Activated T-helper 2 cell treated with anti-CD3 and anti-CD28 coated beads, Interferon-gamma antibody, Interleukin-2, Interleukin-4, amounts not matched to agents 10 μg/mL and 5 μg/mL and 100 μg/mL, durations not matched to agents 14 hours and 24 hours and 36 hours (primary cell): ENCODE measurements at regions not wholly inside any gene's neighbourhood (a gene's known extent, or its start where the extent isn't known, plus 50 kb on each side); places are given as distances from the start of the nearest gene placed in this dataset.

ENCODE experiments used
- DNase-seq: peaks from one replicate; pipeline ENCODE4 v3.0.0; 2021; ENCODE audit warnings: low spot score
- H3K27ac Mint-ChIP-seq: one replicate; pipeline ENCODE4 v1.8.0; 2021; ENCODE audit warnings: mixed read lengths
- H3K27me3 Mint-ChIP-seq: one replicate; pipeline ENCODE4 v1.8.0; 2021; ENCODE audit warnings: low read depth, mixed read lengths
- H3K36me3 Mint-ChIP-seq: one replicate; pipeline ENCODE4 v1.8.0; 2021; ENCODE audit warnings: low read depth, mixed read lengths
- H3K4me1 Mint-ChIP-seq: one replicate; pipeline ENCODE4 v1.8.0; 2021; ENCODE audit warnings: low read depth, mixed read lengths
- H3K4me3 Mint-ChIP-seq: one replicate; pipeline ENCODE4 v1.8.0; 2021; ENCODE audit warnings: low read depth, mild to moderate bottlenecking, moderate library complexity, mixed read lengths
- H3K9me3 Mint-ChIP-seq: one replicate; pipeline ENCODE4 v1.8.0; 2021; ENCODE audit warnings: mixed read lengths
- intact Hi-C: fragments of 100-400 bp; cut with micrococcal nuclease; formaldehyde crosslinking; loops from one replicate; pipeline ENCODE4 v1.15.1; 2023

DNA sequence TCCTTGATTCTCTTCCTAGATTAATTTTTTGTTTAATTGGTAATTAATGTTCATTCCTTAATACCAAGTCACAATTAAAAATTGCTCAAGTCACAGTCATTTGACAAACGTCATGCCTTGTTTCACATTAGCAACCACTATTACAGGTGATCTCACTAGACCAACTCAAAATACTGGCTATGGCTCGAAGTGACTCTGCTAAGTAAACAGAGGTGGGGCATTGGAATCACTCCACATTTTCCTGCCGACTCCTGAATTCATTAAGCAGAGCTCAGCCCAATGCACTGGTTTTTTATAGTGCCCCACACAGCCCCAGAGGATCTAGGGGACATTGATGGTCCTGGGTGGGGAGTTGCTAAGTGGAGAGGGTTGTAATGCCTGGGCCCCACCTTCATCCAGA is 201.2 kb upstream of the NSMCE3 start:
- intact Hi-C loops = no loop called here
- Mint-ChIP-seq H3K9me3 (no peaks in the 10 kb centered on the region), H3K4me3 (no peak overlapping the region), H3K36me3 (no peaks in the 10 kb centered on the region), H3K27ac (no peak overlapping the region), H3K27me3 (no peaks in the 10 kb centered on the region), H3K4me1 (no peaks in the 10 kb centered on the region)
- no peak for DNase-seq

DNA sequence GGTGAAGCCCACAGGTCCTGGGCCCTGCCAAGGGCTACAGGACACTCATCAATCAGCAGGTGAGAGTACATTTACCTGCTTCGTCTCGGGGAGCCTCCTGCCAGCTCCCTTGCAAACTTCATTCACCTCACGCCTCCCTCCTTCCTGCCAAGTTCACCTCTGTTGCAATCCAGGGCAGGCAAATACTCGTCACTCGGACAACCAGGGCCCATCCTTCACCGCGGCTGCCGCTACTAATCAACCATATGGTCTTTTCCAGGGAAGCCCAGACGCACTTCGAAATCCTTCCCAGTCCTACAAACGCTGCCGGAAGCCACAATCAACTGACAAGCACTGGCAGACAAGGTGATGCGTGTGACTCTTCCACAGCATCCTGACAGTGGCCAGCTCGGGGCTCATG is 200.7 kb upstream of the NSMCE3 start:
- no peak overlapping the region for H3K4me3 Mint-ChIP-seq
- intact Hi-C loops = no loop called here
- no peak overlapping the region for H3K27ac Mint-ChIP-seq
- H3K36me3 Mint-ChIP-seq = no peaks in the 10 kb centered on the region
- DNase-seq = no peak
- H3K9me3 Mint-ChIP-seq = no peaks in the 10 kb centered on the region
- no peaks in the 10 kb centered on the region for H3K4me1 Mint-ChIP-seq
- H3K27me3 Mint-ChIP-seq = no peaks in the 10 kb centered on the region

DNA sequence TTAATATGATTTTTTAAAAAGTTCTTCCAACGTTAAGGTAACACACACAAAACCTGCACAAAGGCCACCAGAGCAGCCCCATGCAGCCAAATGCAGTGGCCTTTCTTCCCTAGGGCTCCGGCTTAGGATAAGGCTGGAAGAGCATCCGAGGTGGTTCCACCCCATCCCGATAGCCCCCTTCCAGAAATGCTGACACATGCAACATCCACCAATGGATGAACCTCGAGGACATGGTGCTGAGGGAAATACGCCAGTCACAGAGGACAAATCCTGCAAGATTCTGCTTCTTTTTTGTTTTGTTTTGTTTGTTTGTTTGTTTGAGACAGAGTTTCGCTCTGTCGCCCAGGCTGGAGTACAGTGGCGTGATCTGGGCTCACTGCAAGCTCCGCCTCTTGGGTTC is 199.3 kb upstream of the NSMCE3 start:
- intact Hi-C loops = no loop called here

DNA sequence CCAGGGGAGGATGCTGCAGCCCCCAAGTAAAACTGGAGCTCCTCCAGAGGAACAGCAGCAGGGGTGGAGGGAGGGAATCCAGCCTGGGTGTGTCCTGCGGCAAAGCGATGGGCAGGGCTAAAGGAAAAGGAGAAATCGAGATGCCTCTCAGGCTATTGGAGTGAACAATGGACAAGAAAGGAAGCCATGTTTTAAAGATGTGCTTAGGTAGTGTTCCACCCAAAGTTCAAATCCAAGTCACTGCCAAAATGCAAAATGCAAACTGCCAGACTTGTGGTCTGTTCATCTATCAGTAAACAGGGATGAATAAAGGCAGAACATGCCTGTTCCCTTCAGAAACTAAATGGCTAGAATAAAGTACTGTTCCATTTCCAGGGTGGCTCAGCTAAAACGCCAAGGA is 197.5 kb upstream of the NSMCE3 start:
- no peak overlapping the region for H3K27ac Mint-ChIP-seq
- intact Hi-C loops = no loop called here
- H3K36me3 Mint-ChIP-seq = no peaks in the 10 kb centered on the region
- no peaks in the 10 kb centered on the region for H3K4me1 Mint-ChIP-seq
- no peaks in the 10 kb centered on the region for H3K27me3 Mint-ChIP-seq
- no peaks in the 10 kb centered on the region for H3K9me3 Mint-ChIP-seq
- no peak overlapping the region for H3K4me3 Mint-ChIP-seq
- no peak for DNase-seq

More for the DNA sequence above, 199.3 kb upstream of the NSMCE3 start:
- no peak for DNase-seq
- H3K27ac Mint-ChIP-seq = no peak overlapping the region
- H3K9me3 Mint-ChIP-seq = no peaks in the 10 kb centered on the region
- H3K27me3 Mint-ChIP-seq = no peaks in the 10 kb centered on the region
- H3K36me3 Mint-ChIP-seq = no peaks in the 10 kb centered on the region
- no peak overlapping the region for H3K4me3 Mint-ChIP-seq
- H3K4me1 Mint-ChIP-seq = no peaks in the 10 kb centered on the region

DNA sequence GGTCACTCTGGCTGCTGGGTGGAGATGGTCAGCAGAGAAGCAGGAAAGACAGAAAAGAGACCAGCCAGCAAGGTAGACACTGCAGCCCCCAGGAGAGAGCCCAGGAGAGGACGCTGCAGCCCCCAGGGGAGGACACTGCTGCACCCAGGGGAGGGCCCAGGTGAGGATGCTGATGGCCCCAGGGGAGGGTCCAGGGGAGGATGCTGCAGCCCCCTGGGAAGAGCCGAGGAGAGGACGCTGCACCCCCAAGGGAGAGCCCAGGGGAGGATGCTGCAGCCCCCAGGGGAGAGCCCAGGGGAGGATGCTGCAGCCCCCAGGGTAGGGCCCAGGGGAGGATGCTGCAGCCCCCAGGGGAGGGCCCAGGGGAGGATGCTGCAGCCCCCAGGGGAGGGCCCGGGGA is 196.7 kb upstream of the NSMCE3 start:
- Mint-ChIP-seq H3K36me3 (no peaks in the 10 kb centered on the region), H3K27me3 (no peaks in the 10 kb centered on the region), H3K4me3 (no peak overlapping the region), H3K4me1 (no peaks in the 10 kb centered on the region), H3K27ac (no peak overlapping the region), H3K9me3 (no peaks in the 10 kb centered on the region)
- intact Hi-C loops = no loop called here
- no peak for DNase-seq

DNA sequence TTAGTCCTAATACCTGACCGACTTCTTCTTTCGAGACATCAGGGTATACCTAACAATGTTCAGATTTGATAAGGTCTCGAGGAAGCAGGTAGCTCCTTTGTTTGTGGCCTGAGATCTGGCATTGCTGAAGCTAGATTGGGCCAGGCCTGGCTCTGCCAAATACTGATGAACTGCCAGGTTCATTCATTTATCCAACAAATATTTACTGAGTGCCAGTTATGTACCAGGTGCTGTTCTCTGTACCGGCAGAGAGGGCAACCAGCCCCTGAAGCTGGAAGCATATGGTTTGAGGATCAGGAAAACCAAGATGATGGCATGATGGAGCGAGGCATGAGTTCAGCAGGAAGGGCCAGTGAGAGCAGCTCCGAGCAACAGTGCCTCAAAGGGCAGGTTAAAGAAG is 196.2 kb upstream of the NSMCE3 start:
- no peak overlapping the region for H3K4me3 Mint-ChIP-seq
- H3K4me1 Mint-ChIP-seq = no peaks in the 10 kb centered on the region
- H3K27me3 Mint-ChIP-seq = no peaks in the 10 kb centered on the region
- H3K27ac Mint-ChIP-seq = no peak overlapping the region
- DNase-seq = no peak
- H3K9me3 Mint-ChIP-seq = no peaks in the 10 kb centered on the region
- H3K36me3 Mint-ChIP-seq = no peaks in the 10 kb centered on the region
- intact Hi-C loops = no loop called here

DNA sequence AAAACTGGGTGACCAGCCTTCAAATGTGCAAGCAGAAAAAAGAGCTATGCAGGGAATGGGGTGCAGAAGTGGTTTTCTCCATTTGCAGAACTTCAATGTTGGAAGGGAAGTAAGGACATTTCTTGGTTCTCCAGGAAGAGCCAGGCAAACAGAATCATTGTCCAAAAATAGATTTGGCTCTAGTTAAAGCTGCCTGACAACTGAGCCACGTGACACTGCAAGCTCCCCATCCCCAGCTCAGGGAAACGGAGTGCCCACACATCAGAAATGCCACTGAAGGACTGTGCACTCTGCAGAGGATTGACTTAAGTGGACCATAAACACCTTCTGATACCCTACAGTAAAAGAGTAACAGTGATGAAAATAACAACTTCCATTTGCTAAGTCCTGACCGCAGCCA is 195.6 kb upstream of the NSMCE3 start:
- no peaks in the 10 kb centered on the region for H3K36me3 Mint-ChIP-seq
- H3K27me3 Mint-ChIP-seq = no peaks in the 10 kb centered on the region
- no peak overlapping the region for H3K27ac Mint-ChIP-seq
- no peaks in the 10 kb centered on the region for H3K9me3 Mint-ChIP-seq
- H3K4me1 Mint-ChIP-seq = no peaks in the 10 kb centered on the region
- DNase-seq = no peak
- intact Hi-C loops = no loop called here
- H3K4me3 Mint-ChIP-seq = no peak overlapping the region

DNA sequence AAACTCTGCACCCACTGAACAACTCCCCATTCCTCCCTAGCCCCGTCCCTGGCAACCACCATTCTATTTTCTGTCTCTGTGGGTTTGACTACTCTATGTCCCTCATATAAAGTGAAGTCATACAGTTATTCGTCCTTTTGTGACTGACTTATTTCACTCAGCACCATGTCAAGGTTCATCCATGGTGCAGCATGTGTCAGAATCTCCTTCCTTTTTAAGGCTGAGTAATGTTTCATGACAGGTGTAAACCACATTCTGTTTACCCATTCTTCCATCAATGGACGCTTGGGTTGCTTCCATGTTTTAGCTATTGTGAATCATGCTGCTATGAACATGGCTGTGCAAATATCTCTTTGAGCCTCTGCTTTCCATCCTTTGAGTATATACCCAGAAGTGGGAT is 192.3 kb upstream of the NSMCE3 start:
- Mint-ChIP-seq H3K36me3 (no peaks in the 10 kb centered on the region), H3K9me3 (no peaks in the 10 kb centered on the region), H3K4me3 (no peak overlapping the region), H3K27me3 (no peaks in the 10 kb centered on the region), H3K4me1 (no peaks in the 10 kb centered on the region), H3K27ac (no peak overlapping the region)
- intact Hi-C loops = no loop called here
- DNase-seq = no peak

DNA sequence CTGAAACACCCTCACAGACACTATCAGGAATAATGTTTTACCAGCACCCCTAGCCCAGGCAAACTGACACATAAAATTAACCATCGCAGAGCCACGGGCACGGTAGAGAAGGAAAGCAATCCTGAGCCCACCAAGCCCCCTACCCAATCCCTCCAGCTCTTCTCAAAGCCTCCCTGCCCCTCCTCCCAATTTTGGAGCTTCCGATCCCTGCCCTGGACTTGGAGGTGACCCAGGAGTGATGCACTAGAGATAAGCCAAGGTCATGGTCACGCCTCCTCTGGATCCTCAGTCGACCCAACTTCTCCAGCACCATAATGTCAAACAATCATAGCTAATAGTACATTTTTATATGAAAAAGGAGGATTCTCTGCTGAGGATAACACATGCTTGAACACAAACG is 188.7 kb upstream of the NSMCE3 start:
- Mint-ChIP-seq H3K36me3 (no peaks in the 10 kb centered on the region), H3K4me3 (no peak overlapping the region)

DNA sequence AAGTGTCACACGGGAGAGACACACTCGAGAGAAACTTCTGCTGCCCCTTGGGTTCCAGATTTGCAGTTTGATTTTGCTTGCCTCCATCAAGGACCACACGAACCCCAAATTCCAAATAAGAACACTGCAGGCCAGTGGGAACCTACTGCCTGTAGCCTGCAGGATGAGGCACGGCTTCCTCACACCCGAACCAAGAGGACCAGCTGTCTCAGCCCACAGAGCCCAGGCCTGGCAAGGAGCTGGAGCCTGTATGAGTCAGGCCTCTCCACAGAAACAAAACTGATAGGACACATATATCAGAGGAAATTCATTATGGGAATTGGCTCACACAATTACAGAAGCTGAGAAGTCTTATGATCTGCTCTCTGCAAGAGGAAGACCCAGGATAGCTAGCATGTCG is 188.1 kb upstream of the NSMCE3 start:
- Mint-ChIP-seq H3K27me3 (no peaks in the 10 kb centered on the region), H3K27ac (no peak overlapping the region), H3K4me1 (peaks cover 4% of the 10 kb centered on the region), H3K36me3 (no peaks in the 10 kb centered on the region), H3K9me3 (no peaks in the 10 kb centered on the region), H3K4me3 (no peak overlapping the region)
- intact Hi-C loops = no loop called here
- DNase-seq = no peak

More for the DNA sequence above, 188.7 kb upstream of the NSMCE3 start:
- Mint-ChIP-seq H3K27ac (no peak overlapping the region), H3K9me3 (no peaks in the 10 kb centered on the region), H3K27me3 (no peaks in the 10 kb centered on the region), H3K4me1 (no peaks in the 10 kb centered on the region)
- intact Hi-C loops = no loop called here
- no peak for DNase-seq

DNA sequence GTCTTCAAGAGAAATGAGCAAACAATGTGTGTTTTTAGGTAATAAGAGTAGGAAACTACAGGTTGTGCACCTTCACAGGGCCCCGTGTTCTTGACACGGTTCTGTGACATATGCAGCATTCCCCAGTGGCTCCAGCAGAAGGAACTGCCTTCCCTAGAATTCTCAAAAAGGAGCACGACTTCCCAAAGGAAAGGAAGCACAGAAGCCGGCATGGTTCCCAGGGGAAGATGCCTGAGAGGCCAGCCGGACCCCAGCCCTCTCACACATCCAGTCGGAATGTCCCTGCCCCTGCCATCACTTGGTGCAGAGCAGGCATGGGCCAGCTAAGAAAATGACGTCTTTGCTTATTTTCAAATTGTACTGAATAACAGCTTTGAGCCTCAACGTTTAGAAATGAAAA is 187.3 kb upstream of the NSMCE3 start:
- no peak overlapping the region for H3K27ac Mint-ChIP-seq
- intact Hi-C loops = no loop called here
- DNase-seq = no peak
- H3K4me1 Mint-ChIP-seq = peaks cover 6% of the 10 kb centered on the region
- no peaks in the 10 kb centered on the region for H3K36me3 Mint-ChIP-seq
- no peak overlapping the region for H3K4me3 Mint-ChIP-seq
- H3K9me3 Mint-ChIP-seq = no peaks in the 10 kb centered on the region
- H3K27me3 Mint-ChIP-seq = no peaks in the 10 kb centered on the region

DNA sequence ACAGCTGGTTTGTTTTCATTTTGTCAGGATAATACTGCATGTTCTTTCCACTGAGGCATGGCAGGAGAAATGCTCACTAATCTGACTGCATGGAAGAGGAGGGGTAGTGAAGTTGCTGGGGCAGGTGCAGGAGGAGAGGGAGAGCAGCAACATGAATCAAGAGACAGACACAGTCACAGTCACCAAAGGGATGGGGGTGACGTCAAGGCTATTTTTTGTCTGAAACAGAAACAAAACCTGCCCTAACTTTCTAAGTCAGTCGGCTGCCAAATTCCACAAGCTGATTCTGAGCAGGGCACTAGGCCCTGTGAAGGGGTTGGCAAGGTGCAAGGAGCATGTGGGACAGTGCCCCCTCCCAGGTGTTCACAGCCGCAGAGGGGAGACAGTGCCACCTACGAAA is 186.6 kb upstream of the NSMCE3 start:
- intact Hi-C loops = no loop called here
- Mint-ChIP-seq H3K27ac (no peak overlapping the region), H3K36me3 (no peaks in the 10 kb centered on the region), H3K4me1 (peaks cover 6% of the 10 kb centered on the region), H3K4me3 (no peak overlapping the region), H3K9me3 (no peaks in the 10 kb centered on the region), H3K27me3 (no peaks in the 10 kb centered on the region)
- DNase-seq = no peak

DNA sequence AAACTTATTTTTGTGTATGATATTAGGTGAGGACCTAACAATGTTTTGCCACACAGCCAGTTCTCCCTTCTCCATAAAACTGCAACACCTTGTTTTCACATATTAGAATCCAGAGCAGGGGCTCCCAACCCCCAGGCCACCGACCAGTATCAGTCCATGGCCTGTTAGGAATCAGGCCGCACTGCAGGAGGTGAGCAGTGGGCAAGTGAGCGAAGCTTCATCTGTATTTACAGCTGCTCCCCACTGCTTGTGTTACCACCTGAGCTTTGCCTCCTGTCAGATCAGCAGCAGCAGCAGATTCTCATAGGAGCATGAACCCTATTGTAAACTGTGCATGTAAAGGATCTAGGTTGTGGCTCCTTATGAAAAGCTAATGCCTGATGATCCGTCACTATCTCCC is 185.9 kb upstream of the NSMCE3 start:
- Mint-ChIP-seq H3K36me3 (no peaks in the 10 kb centered on the region), H3K4me3 (no peak overlapping the region), H3K27me3 (no peaks in the 10 kb centered on the region), H3K27ac (no peak overlapping the region), H3K4me1 (peaks cover 6% of the 10 kb centered on the region), H3K9me3 (no peaks in the 10 kb centered on the region)
- intact Hi-C loops = no loop called here
- no peak for DNase-seq

DNA sequence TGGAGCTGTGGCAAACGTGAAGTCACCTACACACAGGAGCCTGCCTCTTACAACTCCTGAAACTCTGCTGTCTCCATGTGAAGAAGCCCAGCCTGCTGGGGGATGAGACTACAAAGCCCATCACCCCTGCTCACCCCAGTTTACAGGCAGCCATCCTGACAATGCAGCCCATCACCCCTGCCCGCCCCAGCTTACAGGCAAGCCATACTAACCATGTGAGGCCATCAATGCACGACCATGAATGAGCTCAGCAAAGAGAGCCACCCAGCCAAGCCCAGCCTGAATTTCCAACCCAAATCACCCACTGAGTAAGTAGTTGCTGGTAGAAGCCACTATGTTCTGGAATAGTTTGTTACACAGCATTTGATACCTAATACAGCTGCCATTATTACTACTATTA is 185.4 kb upstream of the NSMCE3 start:
- H3K36me3 Mint-ChIP-seq = no peaks in the 10 kb centered on the region
- no peak for DNase-seq
- H3K9me3 Mint-ChIP-seq = no peaks in the 10 kb centered on the region
- H3K27me3 Mint-ChIP-seq = no peaks in the 10 kb centered on the region
- H3K27ac Mint-ChIP-seq = no peak overlapping the region
- peaks cover 6% of the 10 kb centered on the region for H3K4me1 Mint-ChIP-seq
- intact Hi-C loops = no loop called here
- H3K4me3 Mint-ChIP-seq = no peak overlapping the region
